Thyroid gland (tissue), 4 donors: ENCODE measurements at regions not wholly inside any gene's neighbourhood (a gene's known extent, or its start where the extent isn't known, plus 50 kb on each side); places are given as distances from the start of the nearest gene placed in this dataset.

Experiments
- DNase-seq, 2 donors: peaks; one replicate each; pipeline ENCODE4 v3.0.0-alpha.2; 2019
- H3K27ac ChIP-seq, 3 donors: fragments of 200-600 bp; sonication (generic); 1 replicate in 2 of 3; 2 replicates in 1 of 3; pipeline ENCODE4 v1.5.1; 2016 to 2019; ENCODE audit warnings: mild to moderate bottlenecking in 1 of 3, moderate library complexity in 1 of 3
- H3K27me3 ChIP-seq: fragments of 200-600 bp; sonication (generic); one replicate; pipeline ENCODE4 v1.5.1; 2019
- H3K36me3 ChIP-seq, 2 donors: fragments of 200-600 bp; sonication (generic); one replicate each; pipeline ENCODE4 v1.5.1; 2016 to 2019
- H3K4me1 ChIP-seq, 2 donors: fragments of 200-600 bp; sonication (generic); one replicate each; pipeline ENCODE4 v1.5.1; 2017 to 2019
- H3K4me3 ChIP-seq, 3 donors: fragments of 200-600 bp; sonication (generic); replicated peaks in 1 of 3; 1 replicate in 2 of 3; 2 replicates in 1 of 3; pipeline ENCODE4 v1.5.1; 2016; ENCODE audit warnings: mild to moderate bottlenecking in 1 of 3
- H3K9me3 ChIP-seq: fragments of 200-600 bp; sonication (generic); one replicate; pipeline ENCODE4 v1.5.1; 2017
- POLR2A ChIP-seq, 2 donors: fragments of 450-650 bp; IDR thresholded peaks; one replicate each; pipeline ENCODE4 v1.6.1; 2017; ENCODE audit warnings: antibody characterized with exemption in 2 of 2, mild to moderate bottlenecking in 2 of 2, moderate library complexity in 1 of 2
- WGBS, 2 donors: methylation state at CpG; one replicate each; pipeline ENCODE4 v1.1.5; 2017; 5-methylcytosine and 5-hydroxymethylcytosine counted together
- intact Hi-C: fragments of 100-400 bp; cut with DNase I; formaldehyde crosslinking; loops from one replicate; pipeline ENCODE4 v1.15.1; 2023
- TF ChIP-seq, protein P1 (sequence below), 6 experiments: fragments of 200-600 bp in 3 of 6; fragments of 450-650 bp in 3 of 6; sonication (generic) in 3 of 6; IDR thresholded peaks; one replicate each; pipeline ENCODE4 v1.5.1; 2016 to 2019; ENCODE audit warnings: antibody characterized with exemption in 6 of 6, mild to moderate bottlenecking in 2 of 6, inconsistent platforms in 1 of 6, moderate library complexity in 1 of 6

- 71 to 82% methylated on average over 10 of the region's 10 CpGs for WGBS, 2 donors
- Histone ChIP-seq H3K27ac (no peak overlapping the region), H3K36me3 (no peaks in the 10 kb centered on the region), H3K9me3 (no peaks in the 10 kb centered on the region), H3K4me1 (no peaks in the 10 kb centered on the region), H3K4me3 (no peak overlapping the region), H3K27me3 (no peaks in the 10 kb centered on the region)
- TF ChIP-seq POLR2A (IDR thresholded peaks at IDR 0.05) = no peak
- TF ChIP-seq, protein P1, sequence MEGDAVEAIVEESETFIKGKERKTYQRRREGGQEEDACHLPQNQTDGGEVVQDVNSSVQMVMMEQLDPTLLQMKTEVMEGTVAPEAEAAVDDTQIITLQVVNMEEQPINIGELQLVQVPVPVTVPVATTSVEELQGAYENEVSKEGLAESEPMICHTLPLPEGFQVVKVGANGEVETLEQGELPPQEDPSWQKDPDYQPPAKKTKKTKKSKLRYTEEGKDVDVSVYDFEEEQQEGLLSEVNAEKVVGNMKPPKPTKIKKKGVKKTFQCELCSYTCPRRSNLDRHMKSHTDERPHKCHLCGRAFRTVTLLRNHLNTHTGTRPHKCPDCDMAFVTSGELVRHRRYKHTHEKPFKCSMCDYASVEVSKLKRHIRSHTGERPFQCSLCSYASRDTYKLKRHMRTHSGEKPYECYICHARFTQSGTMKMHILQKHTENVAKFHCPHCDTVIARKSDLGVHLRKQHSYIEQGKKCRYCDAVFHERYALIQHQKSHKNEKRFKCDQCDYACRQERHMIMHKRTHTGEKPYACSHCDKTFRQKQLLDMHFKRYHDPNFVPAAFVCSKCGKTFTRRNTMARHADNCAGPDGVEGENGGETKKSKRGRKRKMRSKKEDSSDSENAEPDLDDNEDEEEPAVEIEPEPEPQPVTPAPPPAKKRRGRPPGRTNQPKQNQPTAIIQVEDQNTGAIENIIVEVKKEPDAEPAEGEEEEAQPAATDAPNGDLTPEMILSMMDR (IDR thresholded peaks at IDR 0.05) = no peak
- intact Hi-C loops = no loop called here
- no peak for DNase-seq
Observed at GRCh38 chr22:48431014-48431413, 1396.7 kb downstream of the BRD1 start.

- H3K27me3 ChIP-seq = no peaks in the 10 kb centered on the region
- TF ChIP-seq POLR2A (IDR thresholded peaks at IDR 0.05) = no peak
- TF ChIP-seq, protein P1 (IDR thresholded peaks at IDR 0.05) = no peak
Observed at GRCh38 chr22:48429446-48430020, 1398.1 kb downstream of the BRD1 start.

DNA sequence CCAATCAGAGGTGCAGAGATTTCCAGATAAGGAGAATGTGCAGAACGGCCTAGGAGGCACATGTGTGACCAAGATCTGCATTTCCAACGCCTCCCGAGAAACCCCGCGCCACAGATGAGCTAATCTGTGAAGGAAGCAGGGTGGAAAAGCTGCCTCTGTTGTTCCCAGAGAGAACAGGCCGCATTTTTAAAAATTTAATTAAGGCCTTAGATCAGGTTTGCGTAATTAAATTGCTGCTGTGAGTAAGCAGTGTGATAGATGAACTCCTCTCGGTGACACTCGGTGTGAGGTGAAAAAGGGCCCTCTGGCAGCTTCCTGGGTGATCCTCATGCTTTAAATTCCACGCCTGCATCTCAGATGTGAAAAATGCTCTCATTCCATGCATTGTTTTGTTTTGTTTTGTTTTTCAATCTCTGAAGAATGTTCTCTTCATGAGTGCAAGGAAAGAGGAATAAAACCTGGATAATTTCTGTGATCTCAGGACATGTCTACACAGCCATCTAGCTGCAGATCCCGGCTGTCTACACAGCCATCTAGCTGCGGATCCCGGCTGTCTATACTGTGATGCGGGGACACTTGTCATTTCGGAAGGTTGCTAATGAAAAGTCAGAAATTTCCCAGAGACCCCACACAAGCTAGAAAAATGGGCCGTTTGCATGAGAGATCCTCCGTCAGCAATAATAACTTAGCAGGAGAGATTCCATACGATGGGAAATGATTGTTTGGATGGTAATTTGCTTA, 1398.9 kb downstream of the BRD1 start:
- intact Hi-C loops = no loop called here
- 65 to 67% methylated on average over 18 of the region's 18 CpGs for WGBS, 2 donors
- Histone ChIP-seq H3K4me1 (no peaks in the 10 kb centered on the region), H3K9me3 (no peaks in the 10 kb centered on the region), H3K27me3 (no peaks in the 10 kb centered on the region), H3K27ac (no peak overlapping the region), H3K36me3 (no peaks in the 10 kb centered on the region), H3K4me3 (no peak overlapping the region)
- no peak for DNase-seq
- TF ChIP-seq, protein P1 (IDR thresholded peaks at IDR 0.05) = no peak
- TF ChIP-seq POLR2A (IDR thresholded peaks at IDR 0.05) = no peak

More at GRCh38 chr22:48429446-48430020, 1398.1 kb downstream of the BRD1 start:
- Histone ChIP-seq H3K36me3 (no peaks in the 10 kb centered on the region), H3K4me3 (no peak overlapping the region), H3K9me3 (no peaks in the 10 kb centered on the region), H3K27ac (no peak overlapping the region), H3K4me1 (no peaks in the 10 kb centered on the region)
- WGBS, 2 donors = 79 to 83% methylated on average over 10 to 12 of the region's 12 CpGs
- DNase-seq = no peak
- intact Hi-C loops = no loop called here

DNA sequence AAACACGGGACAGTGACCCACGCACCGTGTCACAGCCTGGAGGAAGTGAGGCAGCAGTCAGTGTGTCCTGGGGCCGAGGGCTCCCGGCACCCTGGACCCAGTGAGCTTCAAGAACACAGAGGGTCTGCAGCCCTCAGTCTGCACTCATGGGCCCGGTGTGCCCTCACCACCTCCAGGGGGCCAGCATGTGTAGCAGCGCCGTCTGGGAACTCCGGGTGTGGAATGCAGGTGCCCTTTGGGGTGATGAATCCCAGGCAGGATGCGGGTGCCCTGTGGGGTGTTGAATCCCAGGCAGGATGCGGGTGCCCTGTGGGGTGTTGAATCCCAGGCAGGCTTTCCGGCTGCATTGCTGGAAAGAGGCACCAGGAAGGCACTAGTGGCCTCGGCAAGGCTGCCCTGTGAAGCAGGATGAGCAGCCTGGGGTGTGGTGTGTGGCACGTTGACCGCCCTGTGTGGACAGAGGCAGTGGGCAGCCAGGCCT, 1399.9 kb downstream of the BRD1 start:
- Histone ChIP-seq H3K36me3 (no peaks in the 10 kb centered on the region), H3K4me1 (no peaks in the 10 kb centered on the region), H3K9me3 (no peaks in the 10 kb centered on the region), H3K4me3 (no peak overlapping the region), H3K27ac (no peak overlapping the region), H3K27me3 (no peaks in the 10 kb centered on the region)
- 81 to 93% methylated on average over 8 to 9 of the region's 15 CpGs for WGBS, 2 donors
- no peak for TF ChIP-seq POLR2A (IDR thresholded peaks at IDR 0.05)
- TF ChIP-seq, protein P1 (IDR thresholded peaks at IDR 0.05) = no peak
- intact Hi-C loops = no loop called here
- DNase-seq = no peak
